ENCODE measurements at regions not wholly inside any gene's neighbourhood (a gene's known extent, or its start where the extent isn't known, plus 50 kb on each side); places are given as distances from the start of the nearest gene placed in this dataset.

GRCh38 chr9:32705059-32705458 is 69.6 kb upstream of the TAF1L start:
- Histone ChIP-seq H3K27me3 (no peaks in the 10 kb centered on the region), H3K27ac (no peak overlapping the region), H3K4me1 (no peaks in the 10 kb centered on the region), H3K4me3 (no peak overlapping the region), H3K9me3 (no peaks in the 10 kb centered on the region), H3K36me3 (no peaks in the 10 kb centered on the region)
- intact Hi-C loops (cut with DNase I; ENCODE audit: low total_unique reads): no loop called here
- in situ Hi-C loops (cut with MboI; ENCODE audit: low pct_ligation_motif_present in 1 of 4, low pct_unique_long_range_greater_than_20kb in 1 of 4, low sequenced_read_pairs in 3 of 4): no loop called here
- TF ChIP-seq CTCF (IDR thresholded peaks at IDR 0.05) (no peak), POLR2AphosphoS5 (IDR thresholded peaks at IDR 0.05) (no peak), POLR2A (IDR thresholded peaks at IDR 0.05) (no peak), EP300 (IDR thresholded peaks at IDR 0.05; ENCODE audit: low read depth) (no peak)
- WGBS, 2 donors (ENCODE audit: low coverage in 1 of 2): 69% methylated on average over 5 of the region's 5 CpGs; no CpG with 5 or more reads in 1 of the 2 donors
- no peak for DNase-seq

- H3K27me3 ChIP-seq: no peaks in the 10 kb centered on the region
- intact Hi-C loops (cut with DNase I; ENCODE audit: low total_unique reads) (no loop called here), in situ Hi-C loops (cut with MboI; ENCODE audit: low pct_ligation_motif_present in 1 of 4, low pct_unique_long_range_greater_than_20kb in 1 of 4, low sequenced_read_pairs in 3 of 4) (no loop called here)
- WGBS, 2 donors (ENCODE audit: low coverage in 1 of 2): 40 to 76% methylated on average over 1 to 4 of the region's 4 CpGs
- no peaks in the 10 kb centered on the region for H3K9me3 ChIP-seq
- no peaks in the 10 kb centered on the region for H3K36me3 ChIP-seq
- H3K27ac ChIP-seq: no peak overlapping the region
- no peak overlapping the region for H3K4me3 ChIP-seq
- TF ChIP-seq EP300 (IDR thresholded peaks at IDR 0.05; ENCODE audit: low read depth): no peak
- no peak for TF ChIP-seq POLR2AphosphoS5 (IDR thresholded peaks at IDR 0.05)
- no peak for TF ChIP-seq POLR2A (IDR thresholded peaks at IDR 0.05)
- no peak for TF ChIP-seq CTCF (IDR thresholded peaks at IDR 0.05)
- DNase-seq: no peak
- H3K4me1 ChIP-seq: no peaks in the 10 kb centered on the region
Observed at GRCh38 chr9:32706004-32706724, 70.7 kb upstream of the TAF1L start.

GRCh38 chr9:32706725-32707100 is 71.2 kb upstream of the TAF1L start:
- WGBS, 2 donors (ENCODE audit: low coverage in 1 of 2): 67 to 80% methylated on average over 1 to 5 of the region's 5 CpGs
- no peaks in the 10 kb centered on the region for H3K27me3 ChIP-seq
- no peaks in the 10 kb centered on the region for H3K36me3 ChIP-seq
- H3K9me3 ChIP-seq: no peaks in the 10 kb centered on the region
- H3K4me1 ChIP-seq: no peaks in the 10 kb centered on the region
- TF ChIP-seq POLR2AphosphoS5 (IDR thresholded peaks at IDR 0.05) (no peak), POLR2A (IDR thresholded peaks at IDR 0.05) (no peak), CTCF (IDR thresholded peaks at IDR 0.05) (no peak), EP300 (IDR thresholded peaks at IDR 0.05; ENCODE audit: low read depth) (no peak)
- intact Hi-C loops (cut with DNase I; ENCODE audit: low total_unique reads) (no loop called here), in situ Hi-C loops (cut with MboI; ENCODE audit: low pct_ligation_motif_present in 1 of 4, low pct_unique_long_range_greater_than_20kb in 1 of 4, low sequenced_read_pairs in 3 of 4) (no loop called here)
- DNase-seq: no peak
- H3K4me3 ChIP-seq: no peak overlapping the region
- H3K27ac ChIP-seq: no peak overlapping the region

GRCh38 chr9:32707326-32707725 is 71.9 kb upstream of the TAF1L start:
- H3K27me3 ChIP-seq: no peaks in the 10 kb centered on the region
- no peaks in the 10 kb centered on the region for H3K9me3 ChIP-seq
- no peak overlapping the region for H3K27ac ChIP-seq
- 81 to 86% methylated on average over 5 of the region's 5 CpGs for WGBS, 2 donors (ENCODE audit: low coverage in 1 of 2)
- intact Hi-C loops (cut with DNase I; ENCODE audit: low total_unique reads) (no loop called here), in situ Hi-C loops (cut with MboI; ENCODE audit: low pct_ligation_motif_present in 1 of 4, low pct_unique_long_range_greater_than_20kb in 1 of 4, low sequenced_read_pairs in 3 of 4) (no loop called here)
- TF ChIP-seq POLR2AphosphoS5 (IDR thresholded peaks at IDR 0.05): no peak
- no peak for TF ChIP-seq CTCF (IDR thresholded peaks at IDR 0.05)
- no peak for TF ChIP-seq POLR2A (IDR thresholded peaks at IDR 0.05)
- no peak for TF ChIP-seq EP300 (IDR thresholded peaks at IDR 0.05; ENCODE audit: low read depth)
- no peak for DNase-seq
- H3K4me3 ChIP-seq: no peak overlapping the region
- no peaks in the 10 kb centered on the region for H3K4me1 ChIP-seq
- H3K36me3 ChIP-seq: no peaks in the 10 kb centered on the region

Data from transverse colon (tissue), 4 donors.